GM18870 (cell line): ENCODE measurements at regions not wholly inside any gene's neighbourhood (a gene's known extent, or its start where the extent isn't known, plus 50 kb on each side); places are given as distances from the start of the nearest gene placed in this dataset.

Source experiments
- ATAC-seq: cut with Tn5 transposase; IDR thresholded peaks from one replicate; pipeline ENCODE4 v1.9.1; 2021; ENCODE audit warnings: moderate library complexity; ENCODE audit not compliant: unreplicated experiment

DNA sequence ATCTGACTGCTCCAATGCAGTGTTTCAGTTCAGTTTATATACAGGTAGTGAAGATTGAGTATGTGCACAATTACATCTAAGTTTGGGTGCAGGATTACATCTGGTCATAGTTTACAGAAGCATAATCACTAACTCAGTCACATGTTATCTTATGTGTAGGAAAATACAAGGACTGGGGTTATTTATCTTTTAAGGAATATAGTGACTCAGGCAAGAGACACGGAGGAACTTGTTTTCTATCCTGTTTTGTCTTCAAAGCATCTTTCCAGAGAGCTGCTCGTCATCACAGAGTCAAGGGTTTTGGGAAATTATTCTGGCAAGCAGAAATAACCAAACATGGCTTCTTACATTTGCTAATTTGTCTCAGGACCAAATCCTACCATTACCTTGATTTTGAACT, 1371.5 kb upstream of the TMEFF2 start:
- ATAC-seq: no peak

DNA sequence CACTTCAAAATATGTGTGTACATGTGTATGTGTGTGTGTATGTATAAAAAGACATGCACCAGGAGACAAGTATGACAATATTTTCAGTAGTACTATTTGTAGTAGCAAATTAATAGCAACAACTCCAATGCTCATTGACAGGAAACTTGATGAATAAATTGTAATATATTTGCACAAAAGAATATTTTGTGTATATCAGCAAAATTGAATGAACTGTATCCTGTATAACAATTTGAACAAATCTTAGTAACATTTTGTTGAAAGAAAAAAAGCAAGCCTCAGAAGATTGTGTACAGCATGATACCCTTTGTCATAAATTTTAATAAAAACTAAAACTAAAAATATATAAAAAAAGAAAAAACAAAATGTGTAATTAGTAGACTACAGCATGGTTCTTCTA, 1367.3 kb upstream of the TMEFF2 start:
- no peak for ATAC-seq

- ATAC-seq: peak; percentile 57
Observed at GRCh38 chr2:193561054-193561453, 1366.3 kb upstream of the TMEFF2 start.

DNA sequence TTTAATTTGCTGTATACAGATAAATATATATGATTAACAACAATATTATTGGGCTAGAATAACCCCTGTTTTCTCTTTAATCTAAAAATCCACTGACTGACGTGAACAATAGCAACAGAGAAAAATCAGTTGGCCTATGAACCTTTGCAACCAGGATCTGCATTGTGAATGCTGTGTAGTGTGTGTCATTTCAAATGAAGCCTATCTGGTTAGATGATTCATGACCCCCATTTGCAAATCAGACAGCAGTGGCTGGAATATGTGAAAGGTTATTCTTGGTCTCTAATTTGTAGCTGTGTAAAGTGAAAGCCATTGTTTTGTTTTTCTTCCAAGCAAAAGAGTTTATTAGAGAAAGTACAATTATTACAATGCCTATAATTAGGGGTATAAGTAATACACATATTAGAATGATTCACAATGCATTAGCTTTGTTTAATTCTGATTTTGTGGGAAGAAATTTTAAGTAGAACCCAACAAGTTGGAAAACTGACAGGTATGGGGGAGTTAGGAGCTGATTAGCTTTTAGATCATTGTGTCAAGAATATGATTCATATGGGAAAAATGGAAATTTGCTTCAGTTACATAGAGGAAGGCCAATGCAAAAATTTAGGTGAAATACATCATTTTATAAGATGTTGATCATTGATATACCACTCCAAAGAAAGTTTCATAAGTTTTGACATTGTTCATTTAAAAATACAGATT, 1362.2 kb upstream of the TMEFF2 start:
- no peak for ATAC-seq

GRCh38 chr2:193549661-193550060, 1354.9 kb upstream of the TMEFF2 start:
- ATAC-seq: no peak

- ATAC-seq: peak; percentile 31
Observed at GRCh38 chr2:193542762-193543161, 1348.0 kb upstream of the TMEFF2 start.

GRCh38 chr2:193539188-193539587, 1344.5 kb upstream of the TMEFF2 start:
- peak; percentile 99 for ATAC-seq

- ATAC-seq: no peak
Observed at GRCh38 chr2:193538061-193538460, 1343.3 kb upstream of the TMEFF2 start.

DNA sequence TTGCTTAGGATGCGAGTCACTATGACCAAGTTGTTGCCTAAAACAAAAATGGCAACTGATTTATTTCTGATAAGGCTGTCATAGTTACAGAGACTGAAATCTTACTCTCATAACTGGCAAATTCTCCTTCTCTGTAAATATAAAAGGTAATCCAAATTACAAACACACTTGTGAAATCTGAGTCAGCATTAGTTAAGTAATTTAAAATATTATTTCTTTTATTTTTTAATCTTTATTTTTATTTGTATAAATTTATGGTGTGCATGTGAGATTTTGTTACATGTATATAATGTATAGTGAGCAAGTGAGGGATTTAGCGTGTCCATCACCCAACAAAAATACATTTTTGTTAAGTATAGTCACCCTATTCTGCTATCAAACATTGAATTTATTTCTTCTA, 1342.8 kb upstream of the TMEFF2 start:
- no peak for ATAC-seq

- no peak for ATAC-seq
Observed at GRCh38 chr2:193528458-193528857, 1333.7 kb upstream of the TMEFF2 start.

GRCh38 chr2:193527146-193527545, 1332.4 kb upstream of the TMEFF2 start:
- no peak for ATAC-seq

- no peak for ATAC-seq
Observed at GRCh38 chr2:193523662-193524061, 1328.9 kb upstream of the TMEFF2 start.

DNA sequence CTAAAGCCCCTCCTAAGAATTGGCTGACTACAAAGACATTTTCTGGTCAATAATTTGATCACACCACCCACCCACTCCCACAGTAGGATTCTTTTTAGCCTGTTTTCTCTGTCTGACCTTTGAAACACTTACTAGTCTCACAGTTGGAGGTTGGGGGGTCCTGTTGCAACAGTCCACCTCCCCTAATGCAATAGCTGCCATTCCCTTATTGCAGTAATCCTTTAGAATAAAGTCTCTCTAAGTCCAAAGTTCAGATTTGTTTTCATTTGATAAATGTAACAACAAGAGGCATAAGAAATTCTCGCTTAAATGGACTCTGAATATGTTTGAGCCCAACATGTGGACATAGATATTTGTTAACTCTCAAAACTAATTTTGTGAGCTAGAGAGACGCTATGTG, 1326.8 kb upstream of the TMEFF2 start:
- ATAC-seq: peak; percentile 15

GRCh38 chr2:193520709-193521458, 1326.2 kb upstream of the TMEFF2 start:
- peak; percentile 57 for ATAC-seq

DNA sequence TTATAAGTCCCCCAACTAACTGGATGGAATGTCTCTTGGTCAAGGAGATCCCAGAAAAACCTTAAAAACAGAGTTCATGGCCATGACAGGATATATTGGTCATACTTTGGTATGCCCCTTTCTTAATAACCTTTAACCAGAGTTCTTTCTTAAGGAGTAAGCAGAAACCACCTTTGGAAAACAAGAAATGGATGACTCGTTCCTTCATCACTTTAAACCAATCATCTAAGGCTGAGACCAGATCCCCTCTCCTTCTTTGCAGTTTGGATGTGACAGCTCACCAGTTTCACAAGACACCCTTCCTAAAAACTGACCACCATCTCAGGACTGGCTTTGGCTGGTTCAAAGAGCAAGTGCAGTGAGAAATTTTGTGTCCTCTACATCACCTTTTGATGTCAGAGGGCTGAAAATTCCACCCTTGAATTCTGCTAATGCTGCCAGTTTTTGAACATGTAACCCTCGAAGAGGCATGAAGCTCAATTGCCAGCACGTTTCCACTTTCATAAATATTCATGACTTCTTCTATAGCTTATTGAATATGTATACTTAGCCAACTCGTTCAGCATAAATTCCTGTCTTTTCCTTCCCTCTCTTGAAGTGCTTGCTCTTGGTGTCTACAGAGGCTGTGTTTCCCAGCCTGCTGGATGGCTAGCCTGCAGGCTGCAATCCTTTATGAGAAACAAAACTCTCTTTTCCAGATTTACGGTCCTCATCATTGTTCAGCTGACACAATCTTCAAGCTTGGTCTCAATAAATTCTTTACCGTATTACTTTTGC, 1323.5 kb upstream of the TMEFF2 start:
- no peak for ATAC-seq

DNA sequence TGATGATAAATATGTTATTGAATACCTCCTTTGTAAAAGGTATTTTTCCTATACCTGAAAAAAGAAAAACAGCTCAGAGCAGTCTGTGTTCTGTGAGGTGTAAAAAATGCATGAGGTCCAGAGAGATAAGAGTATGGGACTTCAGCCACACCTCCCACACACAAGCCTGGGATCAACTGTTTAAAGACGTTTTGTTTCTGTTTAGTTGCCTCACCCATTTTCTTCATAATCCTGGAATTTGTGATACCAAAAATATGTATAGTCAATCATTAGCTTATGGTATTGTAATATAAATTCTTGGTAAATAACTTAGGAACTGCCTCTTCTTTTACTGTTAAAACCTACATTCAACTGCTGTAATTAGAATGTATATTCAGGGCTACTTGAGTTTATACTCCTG, 1322.9 kb upstream of the TMEFF2 start:
- no peak for ATAC-seq

DNA sequence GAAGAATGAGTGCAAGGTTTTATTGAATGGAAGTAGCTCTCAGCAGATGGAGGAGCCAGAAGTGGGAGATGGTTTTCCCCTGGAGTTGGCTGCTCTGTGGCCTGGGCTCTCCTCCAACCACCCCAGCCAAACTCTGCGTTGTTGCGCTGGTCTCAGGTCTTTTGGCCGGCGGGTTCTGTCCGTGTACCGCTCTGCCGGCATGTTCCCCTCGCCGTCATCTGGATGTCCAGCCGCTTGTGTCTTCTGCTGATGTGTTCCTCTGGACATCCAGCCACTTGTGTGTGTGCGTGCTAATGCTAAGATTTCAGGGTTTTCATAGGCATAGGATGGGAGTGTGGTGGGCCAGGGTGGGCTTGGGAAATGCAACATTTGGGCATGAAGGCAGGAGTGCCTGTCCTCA, 1311.3 kb upstream of the TMEFF2 start:
- no peak for ATAC-seq

DNA sequence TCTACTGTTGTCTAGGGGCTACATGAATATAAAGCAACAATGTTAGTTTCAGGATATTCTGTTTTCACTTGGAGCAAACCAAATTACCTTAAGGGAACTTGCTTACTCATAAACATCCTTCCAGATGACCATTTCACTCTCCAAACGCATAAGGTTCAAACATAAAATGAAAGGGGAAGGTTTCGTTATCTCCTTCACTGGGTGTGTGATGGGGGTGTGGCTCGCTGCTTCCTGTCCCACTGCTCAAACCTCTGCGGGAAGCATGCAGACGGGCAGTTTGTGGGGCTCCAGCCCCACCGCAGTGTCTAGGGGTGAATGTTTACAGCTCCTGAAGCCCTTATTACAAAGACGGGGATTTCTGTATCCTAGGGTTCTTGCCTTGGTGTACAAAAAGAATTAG, 1310.9 kb upstream of the TMEFF2 start:
- ATAC-seq: no peak

DNA sequence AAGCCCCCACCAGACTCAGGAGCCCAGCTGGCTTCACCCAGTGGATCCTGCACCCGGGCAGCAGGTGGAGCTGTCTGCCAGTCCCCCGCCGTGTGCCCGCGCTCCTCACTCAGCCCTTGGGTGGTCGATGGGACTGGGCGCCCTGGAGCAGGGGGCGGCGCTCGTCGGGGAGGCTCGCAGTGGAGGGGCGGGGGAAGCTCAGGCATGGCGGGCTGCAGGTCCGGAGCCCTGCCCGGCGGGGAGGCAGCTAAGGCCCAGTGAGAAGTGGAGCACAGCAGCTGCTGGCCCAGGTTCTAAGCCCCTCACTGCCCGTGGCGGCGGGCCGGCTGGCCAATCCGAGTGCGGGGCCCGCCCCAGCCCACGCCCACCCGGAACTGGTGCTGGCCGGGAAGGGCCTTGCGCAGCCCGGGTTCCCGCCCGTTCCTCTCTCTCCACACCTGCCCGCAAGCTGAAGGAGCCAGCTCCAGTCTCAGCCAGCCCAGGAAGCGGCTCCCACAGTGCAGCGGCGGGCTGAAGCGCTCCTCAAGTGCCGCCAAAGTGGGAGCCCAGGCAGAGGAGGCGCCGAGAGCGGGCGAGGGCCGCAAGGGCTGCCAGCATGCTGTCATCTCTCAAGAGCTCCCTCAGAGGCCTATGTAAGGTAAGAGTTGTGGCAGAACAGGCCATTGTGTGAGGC, 1307.8 kb upstream of the TMEFF2 start:
- ATAC-seq: no peak

GRCh38 chr2:193496786-193497185, 1302.1 kb upstream of the TMEFF2 start:
- no peak for ATAC-seq

DNA sequence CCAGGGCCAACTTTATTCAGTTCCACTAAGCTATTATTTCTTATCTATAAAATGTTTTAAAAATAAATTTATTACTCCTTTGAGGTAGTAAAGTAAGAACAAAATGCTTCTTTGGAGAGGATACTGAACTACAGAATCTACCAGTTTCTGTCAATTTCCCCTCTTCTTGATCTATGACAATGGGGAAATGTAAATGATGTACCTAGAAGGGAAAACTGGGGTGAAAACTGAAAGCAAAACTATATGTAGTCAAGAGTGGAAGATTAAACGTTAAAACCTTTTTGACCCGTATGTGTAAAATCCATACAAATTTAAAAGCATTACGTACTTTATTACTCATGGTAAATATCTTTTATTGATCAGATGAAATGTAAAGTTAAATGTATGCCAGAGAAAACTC, 1287.8 kb upstream of the TMEFF2 start:
- ATAC-seq: peak; percentile 100
